ENCODE measurements at regions not wholly inside any gene's neighbourhood (a gene's known extent, or its start where the extent isn't known, plus 50 kb on each side); places are given as distances from the start of the nearest gene placed in this dataset.

DNA sequence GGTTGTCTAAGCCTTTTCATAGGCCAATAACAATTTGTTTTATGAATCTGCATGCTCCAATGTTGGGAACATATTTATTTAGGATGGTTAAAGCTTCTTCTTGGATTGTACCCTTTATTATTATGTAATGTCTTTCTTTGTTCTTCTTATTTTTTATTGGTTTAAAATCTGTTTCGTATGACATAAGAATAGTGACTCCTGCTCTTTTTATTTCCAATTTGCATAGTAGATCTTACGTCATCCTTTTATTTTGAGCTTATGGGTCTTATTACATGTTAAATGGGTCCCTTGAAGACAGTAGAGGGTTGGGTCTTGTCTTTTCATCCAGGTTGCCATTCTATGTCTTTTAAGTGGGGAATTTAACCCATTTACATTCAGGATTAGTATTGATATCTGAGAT is 561.9 kb upstream of the GHITM start:
- Histone ChIP-seq H3K9me3 (replicated peaks in 1 of 2; ENCODE audit: control insufficient read depth in 1 of 2, insufficient read depth in 1 of 2, low read length in 2 of 2) (peaks cover 22 to 25% of the 10 kb centered on the region in 2 donors), H3K79me2 (ENCODE audit: insufficient read depth, low read length) (no peaks in the 10 kb centered on the region), H3K9ac (ENCODE audit: insufficient read depth, low read length, poor library complexity, severe bottlenecking) (no peak overlapping the region), H3K36me3 (replicated peaks in 1 of 2; ENCODE audit: control insufficient read depth in 1 of 2, insufficient read depth in 2 of 2, low read length in 2 of 2) (no peaks in the 10 kb centered on the region), H3K4me2 (replicated peaks; ENCODE audit: extremely low read depth, low read length, poor library complexity, severe bottlenecking) (no peak overlapping the region), H4K20me1 (ENCODE audit: insufficient read depth, low read length) (no peaks in the 10 kb centered on the region), H3K4me3 (replicated peaks in 1 of 3; ENCODE audit: low read depth in 2 of 3, low read length in 3 of 3) (no peak overlapping the region), H3K4me1 (ENCODE audit: control insufficient read depth in 1 of 2, insufficient read depth in 2 of 2, low read length in 2 of 2) (no peaks in the 10 kb centered on the region), H2AFZ (ENCODE audit: insufficient read depth, low read depth, low read length, poor library complexity, severe bottlenecking) (no peak overlapping the region), H3K27me3 (ENCODE audit: control insufficient read depth in 2 of 2, insufficient read depth in 2 of 2, low read length in 2 of 2) (no peaks in the 10 kb centered on the region), H3K27ac (ENCODE audit: low read depth in 1 of 2, low read length in 2 of 2) (no peak overlapping the region)
- Mint-ChIP-seq H3K4me3 (no peak overlapping the region), H3K9me3 (peaks cover 2 to 27% (median 9%) of the 10 kb centered on the region in 7 donors), H3K36me3 (no peaks in the 10 kb centered on the region), H3K4me1 (no peaks in the 10 kb centered on the region), H3K27me3 (ENCODE audit: low read depth in 3 of 3) (no peaks in the 10 kb centered on the region), H3K27ac (no peak overlapping the region)
- TF ChIP-seq, protein P1, sequence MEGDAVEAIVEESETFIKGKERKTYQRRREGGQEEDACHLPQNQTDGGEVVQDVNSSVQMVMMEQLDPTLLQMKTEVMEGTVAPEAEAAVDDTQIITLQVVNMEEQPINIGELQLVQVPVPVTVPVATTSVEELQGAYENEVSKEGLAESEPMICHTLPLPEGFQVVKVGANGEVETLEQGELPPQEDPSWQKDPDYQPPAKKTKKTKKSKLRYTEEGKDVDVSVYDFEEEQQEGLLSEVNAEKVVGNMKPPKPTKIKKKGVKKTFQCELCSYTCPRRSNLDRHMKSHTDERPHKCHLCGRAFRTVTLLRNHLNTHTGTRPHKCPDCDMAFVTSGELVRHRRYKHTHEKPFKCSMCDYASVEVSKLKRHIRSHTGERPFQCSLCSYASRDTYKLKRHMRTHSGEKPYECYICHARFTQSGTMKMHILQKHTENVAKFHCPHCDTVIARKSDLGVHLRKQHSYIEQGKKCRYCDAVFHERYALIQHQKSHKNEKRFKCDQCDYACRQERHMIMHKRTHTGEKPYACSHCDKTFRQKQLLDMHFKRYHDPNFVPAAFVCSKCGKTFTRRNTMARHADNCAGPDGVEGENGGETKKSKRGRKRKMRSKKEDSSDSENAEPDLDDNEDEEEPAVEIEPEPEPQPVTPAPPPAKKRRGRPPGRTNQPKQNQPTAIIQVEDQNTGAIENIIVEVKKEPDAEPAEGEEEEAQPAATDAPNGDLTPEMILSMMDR (IDR thresholded peaks at IDR 0.05) = no peak
- DNase-seq = no peak
- intact Hi-C loops (cut with micrococcal nuclease) = no loop called here
- WGBS (ENCODE audit: insufficient coverage) = no CpG with 5 or more reads among the region's 2 CpGs

DNA sequence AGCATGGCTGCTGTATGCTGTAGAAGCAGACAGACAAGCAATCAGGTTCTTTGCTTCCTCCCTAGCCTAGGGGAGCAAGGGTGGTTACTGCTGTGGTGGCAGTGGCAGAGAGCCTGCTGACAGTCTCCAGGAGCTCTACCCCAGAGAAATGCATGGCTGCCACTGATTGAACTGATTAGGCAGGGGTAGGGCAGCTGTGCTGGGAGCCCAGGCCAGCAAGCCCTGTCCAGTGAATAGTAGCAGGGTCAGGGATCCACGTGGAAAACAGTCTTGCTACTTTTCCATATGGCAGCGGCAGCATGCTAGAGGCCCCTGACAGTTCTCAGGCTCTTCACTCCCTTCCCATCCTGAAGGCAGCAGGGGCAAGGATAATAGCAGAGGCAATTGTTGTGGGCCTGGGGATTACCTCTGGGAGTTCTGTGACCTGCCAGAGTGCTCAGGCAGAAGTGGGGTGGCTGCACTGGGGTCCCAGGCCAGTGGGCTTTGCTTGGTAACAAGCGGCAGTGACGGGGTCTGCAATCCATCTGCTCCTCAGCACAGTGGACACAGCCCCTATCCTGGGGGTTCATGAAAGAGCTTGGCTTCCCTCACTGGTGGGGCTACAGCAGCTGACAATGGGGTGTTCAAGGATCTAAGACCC is 558.8 kb upstream of the GHITM start:
- no peak overlapping the region for H3K27ac Mint-ChIP-seq
- no peak overlapping the region for H3K4me3 Mint-ChIP-seq
- TF ChIP-seq, protein P1 (IDR thresholded peaks at IDR 0.05) = no peak
- no peaks in the 10 kb centered on the region for H3K36me3 Mint-ChIP-seq
- no peak overlapping the region for H3K4me3 ChIP-seq (replicated peaks in 1 of 3; ENCODE audit: low read depth in 2 of 3, low read length in 3 of 3)
- no peaks in the 10 kb centered on the region for H4K20me1 ChIP-seq (ENCODE audit: insufficient read depth, low read length)
- H3K9me3 Mint-ChIP-seq = peaks cover 2 to 27% (median 9%) of the 10 kb centered on the region in 7 donors
- no peak overlapping the region for H3K27ac ChIP-seq (ENCODE audit: low read depth in 1 of 2, low read length in 2 of 2)
- H3K27me3 ChIP-seq (ENCODE audit: control insufficient read depth in 2 of 2, insufficient read depth in 2 of 2, low read length in 2 of 2) = no peaks in the 10 kb centered on the region
- H3K9ac ChIP-seq (ENCODE audit: insufficient read depth, low read length, poor library complexity, severe bottlenecking) = no peak overlapping the region
- H3K4me1 Mint-ChIP-seq = no peaks in the 10 kb centered on the region
- no peaks in the 10 kb centered on the region for H3K27me3 Mint-ChIP-seq (ENCODE audit: low read depth in 3 of 3)
- H3K79me2 ChIP-seq (ENCODE audit: insufficient read depth, low read length) = no peaks in the 10 kb centered on the region
- H3K36me3 ChIP-seq (replicated peaks in 1 of 2; ENCODE audit: control insufficient read depth in 1 of 2, insufficient read depth in 2 of 2, low read length in 2 of 2) = no peaks in the 10 kb centered on the region
- 88% methylated on average over 2 of the region's 4 CpGs for WGBS (ENCODE audit: insufficient coverage)
- H3K4me1 ChIP-seq (ENCODE audit: control insufficient read depth in 1 of 2, insufficient read depth in 2 of 2, low read length in 2 of 2) = no peaks in the 10 kb centered on the region
- peaks cover 22 to 25% of the 10 kb centered on the region in 2 donors for H3K9me3 ChIP-seq (replicated peaks in 1 of 2; ENCODE audit: control insufficient read depth in 1 of 2, insufficient read depth in 1 of 2, low read length in 2 of 2)
- no peak overlapping the region for H3K4me2 ChIP-seq (replicated peaks; ENCODE audit: extremely low read depth, low read length, poor library complexity, severe bottlenecking)
- H2AFZ ChIP-seq (ENCODE audit: insufficient read depth, low read depth, low read length, poor library complexity, severe bottlenecking) = no peak overlapping the region
- intact Hi-C loops (cut with micrococcal nuclease) = no loop called here
- no peak for DNase-seq

Measured in CD14-positive monocyte (primary cell).